HepG2 (cell line): ENCODE measurements at regions not wholly inside any gene's neighbourhood (a gene's known extent, or its start where the extent isn't known, plus 50 kb on each side); places are given as distances from the start of the nearest gene placed in this dataset.
"Not testable (repeated sequence)": the region's sequence is repeated elsewhere in the genome, so short reads cannot be mapped to it uniquely, and the experiment has no call there.

ENCODE experiments used
- ATAC-seq: fragments of 200-7000 bp; cut with Tn5 transposase; 3 replicates; pipeline ENCODE4 v1.9.1; 2020; ENCODE audit warnings: mild to moderate bottlenecking, moderate library complexity
- BruUV-seq: library from RNA; stranded (reverse); fragments of 400-500 nt; replicated peaks from 2 replicates; lab custom pipeline; 2021; lab: Mats Ljungman, UMichigan
- CTCF ChIA-PET: fragments of 300-600 bp; formaldehyde crosslinking; extraction: SDS; loops from one replicate; lab custom pipeline; 2021; ENCODE audit warnings: low total read pairs, inconsistent platforms, low intra/inter-chr PET ratio; lab: Yijun Ruan, JAX
- POLR2A ChIA-PET: fragments of 350-600 bp; sonication (Branson Sonifier 250); formaldehyde crosslinking; loops from one replicate; lab custom pipeline; 2020; ENCODE audit warnings: antibody characterized with exemption, inconsistent platforms; lab: Yijun Ruan, JAX
- DNase-seq: peaks from one replicate; pipeline ENCODE4 v3.0.0-alpha.2; 2015; ENCODE audit warnings: low spot score
- FAIRE-seq: peaks from 3 replicates; lab custom pipeline; 2011; peaks lifted over from hg19 to GRCh38; lab: Jason Lieb, UNC
- H2AFZ ChIP-seq: one replicate; pipeline ENCODE4 v1.6.1; 2011; ENCODE audit warnings: low read length, inconsistent platforms
- H3K27ac ChIP-seq: fragments of 300-600 bp; 3 replicates; pipeline ENCODE4 v1.8.0; 2011; ENCODE audit warnings: mixed run types, mild to moderate bottlenecking, mixed read lengths, low read length, inconsistent platforms; ENCODE audit not compliant: insufficient read depth; ENCODE audit errors: extremely low read length
- H3K27me3 ChIP-seq, 2 experiments: fragments of 200-600 bp in 1 of 2; 2 replicates in 1 of 2; 3 replicates in 1 of 2; pipeline versions ENCODE4 v1.6.0 to v1.8.0; 2011; ENCODE audit warnings: low read length in 2 of 2, mild to moderate bottlenecking in 2 of 2, moderate library complexity in 2 of 2, inconsistent platforms in 1 of 2; ENCODE audit not compliant: insufficient read depth in 2 of 2, control insufficient read depth in 1 of 2
- H3K36me3 ChIP-seq, 2 experiments: fragments of 200-600 bp in 1 of 2; replicated peaks in 1 of 2; 2 replicates in 1 of 2; 3 replicates in 1 of 2; pipeline versions ENCODE4 v1.5.1 to v1.8.0; 2011; ENCODE audit warnings: low read length in 2 of 2, inconsistent platforms in 1 of 2; ENCODE audit not compliant: insufficient read depth in 2 of 2, control insufficient read depth in 1 of 2
- H3K4me1 ChIP-seq: 2 replicates; pipeline ENCODE4 v1.5.1; 2012; ENCODE audit warnings: low read length, inconsistent platforms; ENCODE audit not compliant: insufficient read depth
- H3K4me2 ChIP-seq: 2 replicates; pipeline ENCODE4 v1.6.0; 2011; ENCODE audit warnings: low read depth, low read length, inconsistent platforms
- H3K4me3 ChIP-seq, 3 experiments: fragments of 200-600 bp in 1 of 3; sonication (generic), shearing (Covaris generic) in 1 of 3; replicated peaks in 1 of 3; 2 replicates each; pipeline ENCODE4 v1.5.1; 2011 to 2016; ENCODE audit warnings: low read length in 3 of 3, inconsistent platforms in 2 of 3, low read depth in 2 of 3, mild to moderate bottlenecking in 2 of 3, control low read depth in 1 of 3, mixed read lengths in 1 of 3; ENCODE audit not compliant: insufficient read depth in 1 of 3
- H3K79me2 ChIP-seq: one replicate; pipeline ENCODE4 v1.6.1; 2011; ENCODE audit warnings: low read length, inconsistent platforms; ENCODE audit not compliant: insufficient read depth
- H3K9ac ChIP-seq: 2 replicates; pipeline ENCODE4 v1.6.0; 2011; ENCODE audit warnings: mild to moderate bottlenecking, low read depth, low read length, inconsistent platforms; ENCODE audit not compliant: insufficient read depth
- H3K9me3 ChIP-seq: 2 replicates; pipeline ENCODE4 v1.5.1; 2012; ENCODE audit warnings: mild to moderate bottlenecking, low read length
- H4K20me1 ChIP-seq: 2 replicates; pipeline ENCODE4 v1.6.0; 2011; ENCODE audit warnings: inconsistent platforms, mild to moderate bottlenecking, low read length, moderate library complexity; ENCODE audit not compliant: insufficient read depth
- CAMTA2 ChIP-seq: sonication (generic); formaldehyde crosslinking; IDR thresholded peaks from 2 replicates; pipeline ENCODE4 v1.4.0; 2020; ENCODE audit warnings: mild to moderate bottlenecking, missing genetic modification reagents, borderline replicate concordance
- MED13 ChIP-seq: sonication (generic); formaldehyde crosslinking; IDR thresholded peaks from 2 replicates; pipeline ENCODE4 v1.5.0; 2020; ENCODE audit warnings: missing genetic modification reagents
- NFYC ChIP-seq: IDR thresholded peaks from 2 replicates; pipeline ENCODE4 v1.6.1; 2016; ENCODE audit warnings: missing genetic modification reagents, missing compliant biosample characterization
- NR2F6 ChIP-seq, 2 experiments: IDR thresholded peaks; 2 replicates each; pipeline ENCODE4 v1.6.1; 2016; ENCODE audit warnings: antibody characterized with exemption in 1 of 2, mild to moderate bottlenecking in 1 of 2
- RBAK ChIP-seq: sonication (generic); formaldehyde crosslinking; IDR thresholded peaks from 2 replicates; pipeline ENCODE4 v1.5.1; 2020; ENCODE audit warnings: mild to moderate bottlenecking, missing genetic modification reagents
- ZNF124 ChIP-seq: sonication (generic); formaldehyde crosslinking; IDR thresholded peaks from 2 replicates; pipeline ENCODE4 v1.4.0; 2020; ENCODE audit warnings: missing genetic modification reagents
- ZNF333 ChIP-seq: sonication (generic); formaldehyde crosslinking; IDR thresholded peaks from 2 replicates; pipeline ENCODE4 v1.4.0; 2020; ENCODE audit warnings: mild to moderate bottlenecking, missing genetic modification reagents, borderline replicate concordance
- ZNF350 ChIP-seq: sonication (generic); formaldehyde crosslinking; IDR thresholded peaks from 2 replicates; pipeline ENCODE4 v1.4.0; 2020; ENCODE audit warnings: mild to moderate bottlenecking, low read depth, missing genetic modification reagents, borderline replicate concordance
- WGBS: methylation state at CpG from one replicate; pipeline ENCODE4 v1.1.6; 2017; ENCODE audit warnings: low lambda C conversion rate; 5-methylcytosine and 5-hydroxymethylcytosine counted together
- in situ Hi-C: cut with HindIII; loops from 2 replicates; pipeline ENCODE4 v1.10.0; 2017; ENCODE audit warnings: low pct_unique_long_range_greater_than_20kb; ENCODE audit not compliant: extremely low pct_ligation_motif_present
- intact Hi-C: fragments of 100-400 bp; cut with micrococcal nuclease; formaldehyde crosslinking; loops from one replicate; pipeline ENCODE4 v1.10.0; 2022; ENCODE audit not compliant: unreplicated experiment
- TF ChIP-seq, protein P1 (sequence below): sonication (generic); formaldehyde crosslinking; IDR thresholded peaks from 2 replicates; pipeline ENCODE4 v1.4.0; 2020; ENCODE audit warnings: missing genetic modification reagents, mild to moderate bottlenecking, borderline replicate concordance
- TF ChIP-seq, protein P2 (sequence below): sonication (generic); formaldehyde crosslinking; IDR thresholded peaks from 2 replicates; pipeline ENCODE4 v1.8.1; 2023; ENCODE audit warnings: mild to moderate bottlenecking, missing genetic modification reagents

DNA sequence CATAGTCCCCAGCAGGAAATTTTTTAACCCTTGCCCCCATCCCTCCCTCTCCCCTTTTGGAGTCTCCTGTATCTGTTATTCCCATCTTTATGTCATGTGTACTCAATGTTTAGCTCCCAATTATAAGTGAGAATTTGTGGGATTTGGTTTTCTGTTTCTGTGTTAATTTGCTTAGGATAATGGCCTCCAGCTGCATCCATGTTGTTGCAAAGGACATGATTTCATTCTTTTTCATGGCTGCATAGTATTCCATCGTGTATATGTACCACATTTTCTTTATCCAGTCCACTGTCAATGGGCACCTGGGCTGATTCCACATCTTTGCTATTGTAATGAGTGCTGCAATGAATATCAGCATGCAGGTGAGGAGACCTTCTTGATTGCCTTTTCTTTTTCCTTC, 139.6 kb upstream of the WSCD1 start:
- WGBS = 15% methylated on average over 1 of the region's 1 CpG
- H3K9me3 ChIP-seq, DNase-seq, POLR2A ChIA-PET, H4K20me1 ChIP-seq, in situ Hi-C loops, CTCF ChIA-PET, H3K27me3 ChIP-seq, H3K27ac ChIP-seq, H3K9ac ChIP-seq, H3K79me2 ChIP-seq, H2AFZ ChIP-seq, H3K36me3 ChIP-seq, H3K4me2 ChIP-seq, BruUV-seq, H3K4me1 ChIP-seq, H3K4me3 ChIP-seq, ATAC-seq, FAIRE-seq, intact Hi-C loops: not testable (repeated sequence)

DNA sequence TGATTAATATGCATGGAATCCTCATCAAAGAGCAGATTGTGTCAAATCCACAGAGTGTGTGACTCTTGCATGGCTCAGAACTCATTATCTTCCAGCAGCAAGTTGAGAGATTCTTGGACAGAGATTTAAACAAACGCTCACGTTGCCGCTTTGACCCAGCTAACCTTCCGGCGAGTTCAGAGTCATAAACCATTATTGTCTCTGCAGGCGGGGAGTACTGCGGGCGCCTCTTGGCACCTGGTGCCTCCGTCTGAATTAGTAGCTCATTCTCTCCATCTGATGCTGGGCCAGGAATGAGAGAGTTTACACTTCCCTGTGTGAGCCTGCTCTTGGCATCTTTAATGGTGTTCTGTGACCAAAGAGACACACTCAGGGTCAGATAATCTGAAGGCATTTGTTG, 138.6 kb upstream of the WSCD1 start:
- intact Hi-C loops (no loop called here), in situ Hi-C loops (no loop called here)
- ATAC-seq (no peak), FAIRE-seq (no peak), DNase-seq (no peak)
- POLR2A ChIA-PET = no interaction called here
- H3K9me3 ChIP-seq = no peaks in the 10 kb centered on the region
- H3K36me3 ChIP-seq = no peaks in the 10 kb centered on the region
- H3K4me1 ChIP-seq = no peaks in the 10 kb centered on the region
- no peak overlapping the region for H3K4me3 ChIP-seq
- CTCF ChIA-PET = no interaction called here
- TF ChIP-seq MED13 (CRISPR knock-in tag) (no peak), NFYC (no peak), ZNF333 (CRISPR knock-in tag) (no peak), ZNF350 (CRISPR knock-in tag) (no peak), CAMTA2 (CRISPR knock-in tag) (no peak), RBAK (CRISPR knock-in tag) (no peak), NR2F6 (IDR thresholded peaks at IDR 0.05) (no peak), NR2F6 (CRISPR knock-in tag; IDR thresholded peaks at IDR 0.05) (no peak), ZNF124 (no peak)
- TF ChIP-seq, protein P1, sequence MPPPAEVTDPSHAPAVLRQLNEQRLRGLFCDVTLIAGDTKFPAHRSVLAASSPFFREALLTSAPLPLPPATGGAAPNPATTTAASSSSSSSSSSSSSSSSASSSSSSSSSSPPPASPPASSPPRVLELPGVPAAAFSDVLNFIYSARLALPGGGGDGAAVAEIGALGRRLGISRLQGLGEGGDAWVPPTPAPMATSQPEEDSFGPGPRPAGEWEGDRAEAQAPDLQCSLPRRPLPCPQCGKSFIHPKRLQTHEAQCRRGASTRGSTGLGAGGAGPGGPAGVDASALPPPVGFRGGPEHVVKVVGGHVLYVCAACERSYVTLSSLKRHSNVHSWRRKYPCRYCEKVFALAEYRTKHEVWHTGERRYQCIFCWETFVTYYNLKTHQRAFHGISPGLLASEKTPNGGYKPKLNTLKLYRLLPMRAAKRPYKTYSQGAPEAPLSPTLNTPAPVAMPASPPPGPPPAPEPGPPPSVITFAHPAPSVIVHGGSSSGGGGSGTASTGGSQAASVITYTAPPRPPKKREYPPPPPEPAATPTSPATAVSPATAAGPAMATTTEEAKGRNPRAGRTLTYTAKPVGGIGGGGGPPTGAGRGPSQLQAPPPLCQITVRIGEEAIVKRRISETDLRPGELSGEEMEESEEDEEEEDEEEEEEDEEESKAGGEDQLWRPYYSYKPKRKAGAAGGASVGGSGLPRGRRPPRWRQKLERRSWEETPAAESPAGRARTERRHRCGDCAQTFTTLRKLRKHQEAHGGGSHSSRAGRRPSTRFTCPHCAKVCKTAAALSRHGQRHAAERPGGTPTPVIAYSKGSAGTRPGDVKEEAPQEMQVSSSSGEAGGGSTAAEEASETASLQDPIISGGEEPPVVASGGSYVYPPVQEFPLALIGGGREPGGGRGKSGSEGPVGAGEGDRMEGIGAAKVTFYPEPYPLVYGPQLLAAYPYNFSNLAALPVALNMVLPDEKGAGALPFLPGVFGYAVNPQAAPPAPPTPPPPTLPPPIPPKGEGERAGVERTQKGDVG = no peak
- TF ChIP-seq, protein P2, sequence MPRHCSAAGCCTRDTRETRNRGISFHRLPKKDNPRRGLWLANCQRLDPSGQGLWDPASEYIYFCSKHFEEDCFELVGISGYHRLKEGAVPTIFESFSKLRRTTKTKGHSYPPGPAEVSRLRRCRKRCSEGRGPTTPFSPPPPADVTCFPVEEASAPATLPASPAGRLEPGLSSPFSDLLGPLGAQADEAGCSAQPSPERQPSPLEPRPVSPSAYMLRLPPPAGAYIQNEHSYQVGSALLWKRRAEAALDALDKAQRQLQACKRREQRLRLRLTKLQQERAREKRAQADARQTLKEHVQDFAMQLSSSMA (CRISPR knock-in tag) = no peak
- WGBS = 52% methylated on average over 9 of the region's 9 CpGs
- no peaks in the 10 kb centered on the region for H4K20me1 ChIP-seq
- no peaks in the 10 kb centered on the region for H3K27me3 ChIP-seq
- no peak overlapping the region for H3K9ac ChIP-seq
- no peaks in the 10 kb centered on the region for H3K79me2 ChIP-seq
- H3K4me2 ChIP-seq = no peak overlapping the region
- no peak overlapping the region for H2AFZ ChIP-seq
- no TSS peak for BruUV-seq
- H3K27ac ChIP-seq = no peak overlapping the region
